ENCODE measurements at regions not wholly inside any gene's neighbourhood (a gene's known extent, or its start where the extent isn't known, plus 50 kb on each side); places are given as distances from the start of the nearest gene placed in this dataset.
"Not testable (repeated sequence)": the region's sequence is repeated elsewhere in the genome, so short reads cannot be mapped to it uniquely, and the experiment has no call there.

GRCh38 chr15:38021259-38021658 is 86.8 kb downstream of the TMCO5A start:
- H3K36me3 ChIP-seq (ENCODE audit: control insufficient read depth in 2 of 3, insufficient read depth in 3 of 3, low read length in 3 of 3) = no peaks in the 10 kb centered on the region
- H3K4me3 ChIP-seq (ENCODE audit: low read length in 3 of 3) = no peak overlapping the region
- TF ChIP-seq CTCF (IDR thresholded peaks at IDR 0.05; ENCODE audit: borderline replicate concordance, extremely low read depth, insufficient read depth) = no peak
- H3K9ac ChIP-seq (ENCODE audit: low read length in 3 of 3) = no peak overlapping the region
- no peak for FAIRE-seq
- DNase-seq = no peak
- no peaks in the 10 kb centered on the region for H3K27me3 ChIP-seq (ENCODE audit: control insufficient read depth, insufficient read depth, low read length)
- intact Hi-C loops (cut with DNase I) = no loop called here
- H3K9me3 ChIP-seq (ENCODE audit: control insufficient read depth in 2 of 3, insufficient read depth in 1 of 3, low read length in 3 of 3) = no peaks in the 10 kb centered on the region
- H3K27ac ChIP-seq (ENCODE audit: low read depth in 2 of 2, low read length in 2 of 2) = no peak overlapping the region
- H3K4me1 ChIP-seq (ENCODE audit: control insufficient read depth in 2 of 3, insufficient read depth in 2 of 3, low read depth in 1 of 3, low read length in 3 of 3) = no peaks in the 10 kb centered on the region

GRCh38 chr15:38024293-38025091 is 90.1 kb downstream of the TMCO5A start:
- Histone ChIP-seq H3K4me3 (ENCODE audit: low read length in 3 of 3) (no peak overlapping the region), H3K9me3 (ENCODE audit: control insufficient read depth in 2 of 3, insufficient read depth in 1 of 3, low read length in 3 of 3) (no peaks in the 10 kb centered on the region), H3K27ac (ENCODE audit: low read depth in 2 of 2, low read length in 2 of 2) (no peak overlapping the region), H3K4me1 (ENCODE audit: control insufficient read depth in 2 of 3, insufficient read depth in 2 of 3, low read depth in 1 of 3, low read length in 3 of 3) (no peaks in the 10 kb centered on the region), H3K27me3 (ENCODE audit: control insufficient read depth, insufficient read depth, low read length) (no peaks in the 10 kb centered on the region), H3K9ac (ENCODE audit: low read length in 3 of 3) (no peak overlapping the region), H3K36me3 (ENCODE audit: control insufficient read depth in 2 of 3, insufficient read depth in 3 of 3, low read length in 3 of 3) (no peaks in the 10 kb centered on the region)
- FAIRE-seq (no peak), DNase-seq (no peak)
- no peak for TF ChIP-seq CTCF (IDR thresholded peaks at IDR 0.05; ENCODE audit: borderline replicate concordance, extremely low read depth, insufficient read depth)
- intact Hi-C loops (cut with DNase I) = no loop called here

- H3K9me3 ChIP-seq (ENCODE audit: control insufficient read depth in 2 of 3, insufficient read depth in 1 of 3, low read length in 3 of 3); intact Hi-C loops (cut with DNase I); H3K9ac ChIP-seq (ENCODE audit: low read length in 3 of 3); H3K27me3 ChIP-seq (ENCODE audit: control insufficient read depth, insufficient read depth, low read length); FAIRE-seq; H3K4me3 ChIP-seq (ENCODE audit: low read length in 3 of 3); H3K36me3 ChIP-seq (ENCODE audit: control insufficient read depth in 2 of 3, insufficient read depth in 3 of 3, low read length in 3 of 3); DNase-seq; H3K4me1 ChIP-seq (ENCODE audit: control insufficient read depth in 2 of 3, insufficient read depth in 2 of 3, low read depth in 1 of 3, low read length in 3 of 3); H3K27ac ChIP-seq (ENCODE audit: low read depth in 2 of 2, low read length in 2 of 2): not testable (repeated sequence)
Observed at GRCh38 chr15:38025656-38026055, 91.2 kb downstream of the TMCO5A start.

- TF ChIP-seq CTCF (IDR thresholded peaks at IDR 0.05; ENCODE audit: borderline replicate concordance, extremely low read depth, insufficient read depth) = no peak
Observed at GRCh38 chr15:38028869-38029268, 94.4 kb downstream of the TMCO5A start.

More at GRCh38 chr15:38028869-38029268, 94.4 kb downstream of the TMCO5A start:
- H3K36me3 ChIP-seq (ENCODE audit: control insufficient read depth in 2 of 3, insufficient read depth in 3 of 3, low read length in 3 of 3) = no peaks in the 10 kb centered on the region
- H3K4me3 ChIP-seq (ENCODE audit: low read length in 3 of 3) = no peak overlapping the region
- no peaks in the 10 kb centered on the region for H3K27me3 ChIP-seq (ENCODE audit: control insufficient read depth, insufficient read depth, low read length)
- no peak overlapping the region for H3K27ac ChIP-seq (ENCODE audit: low read depth in 2 of 2, low read length in 2 of 2)
- DNase-seq (no peak), FAIRE-seq (no peak)
- intact Hi-C loops (cut with DNase I) = no loop called here
- H3K9ac ChIP-seq (ENCODE audit: low read length in 3 of 3) = no peak overlapping the region
- H3K4me1 ChIP-seq (ENCODE audit: control insufficient read depth in 2 of 3, insufficient read depth in 2 of 3, low read depth in 1 of 3, low read length in 3 of 3) = no peaks in the 10 kb centered on the region
- H3K9me3 ChIP-seq (ENCODE audit: control insufficient read depth in 2 of 3, insufficient read depth in 1 of 3, low read length in 3 of 3) = no peaks in the 10 kb centered on the region
